Activated CD4-positive, alpha-beta memory T cell treated with anti-CD3 and anti-CD28 coated beads for 36 hours (primary cell): ENCODE measurements at regions not wholly inside any gene's neighbourhood (a gene's known extent, or its start where the extent isn't known, plus 50 kb on each side); places are given as distances from the start of the nearest gene placed in this dataset.

ENCODE experiments used
- CTCF ChIA-PET: fragments of 350-600 bp; sonication (Branson Sonifier 250); formaldehyde crosslinking; loops from one replicate; lab custom pipeline; 2021; ENCODE audit warnings: antibody characterized with exemption, inconsistent platforms; lab: Charles Lee
- POLR2A ChIA-PET: fragments of 350-600 bp; sonication (Branson Sonifier 250); formaldehyde crosslinking; loops from one replicate; lab custom pipeline; 2021; ENCODE audit warnings: antibody characterized with exemption; lab: Charles Lee
- DNase-seq: peaks from one replicate; pipeline ENCODE4 v3.0.0-alpha.2; 2020
- H3K27ac Mint-ChIP-seq: one replicate; pipeline ENCODE4 v1.8.0; 2021; ENCODE audit warnings: mixed read lengths
- H3K27me3 Mint-ChIP-seq: one replicate; pipeline ENCODE4 v1.8.0; 2021; ENCODE audit warnings: mixed read lengths
- H3K36me3 Mint-ChIP-seq: one replicate; pipeline ENCODE4 v1.8.0; 2021; ENCODE audit warnings: mixed read lengths
- H3K4me1 Mint-ChIP-seq: one replicate; pipeline ENCODE4 v1.8.0; 2021; ENCODE audit warnings: low read depth, mixed read lengths
- H3K4me3 Mint-ChIP-seq: one replicate; pipeline ENCODE4 v1.8.0; 2021; ENCODE audit warnings: mild to moderate bottlenecking, mixed read lengths
- H3K9me3 Mint-ChIP-seq: one replicate; pipeline ENCODE4 v1.8.0; 2021; ENCODE audit warnings: mixed read lengths
- intact Hi-C: fragments of 100-400 bp; cut with micrococcal nuclease; formaldehyde crosslinking; loops from one replicate; pipeline ENCODE4 v1.15.1; 2023

- H3K4me3 Mint-ChIP-seq: no peak overlapping the region
- no peaks in the 10 kb centered on the region for H3K9me3 Mint-ChIP-seq
Observed at GRCh38 chr13:83716121-83716520, 166.2 kb downstream of the SLITRK1 start.

GRCh38 chr13:83714236-83714635, 168.0 kb downstream of the SLITRK1 start:
- ChIA-PET CTCF (interaction anchor here (0.7 kb wide), 1 partner anchor 428 kb away, joined by 4 read pairs; no protein-coding TSS in a partner anchor), POLR2A (no interaction called here)
- no peaks in the 10 kb centered on the region for H3K36me3 Mint-ChIP-seq
- H3K27me3 Mint-ChIP-seq: no peaks in the 10 kb centered on the region
- intact Hi-C loops: no loop called here
- no peak overlapping the region for H3K27ac Mint-ChIP-seq
- H3K9me3 Mint-ChIP-seq: no peaks in the 10 kb centered on the region
- no peak for DNase-seq
- no peak overlapping the region for H3K4me3 Mint-ChIP-seq
- H3K4me1 Mint-ChIP-seq: no peaks in the 10 kb centered on the region

More at GRCh38 chr13:83716121-83716520, 166.2 kb downstream of the SLITRK1 start:
- intact Hi-C loops: no loop called here
- Mint-ChIP-seq H3K4me1 (no peaks in the 10 kb centered on the region), H3K27me3 (no peaks in the 10 kb centered on the region), H3K27ac (no peak overlapping the region), H3K36me3 (no peaks in the 10 kb centered on the region)
- DNase-seq: no peak
- CTCF ChIA-PET: no interaction called here
- POLR2A ChIA-PET: no interaction called here

GRCh38 chr13:83710133-83710515, 172.2 kb downstream of the SLITRK1 start:
- Mint-ChIP-seq H3K4me3 (no peak overlapping the region), H3K36me3 (no peaks in the 10 kb centered on the region), H3K4me1 (no peaks in the 10 kb centered on the region), H3K27me3 (no peaks in the 10 kb centered on the region), H3K27ac (no peak overlapping the region), H3K9me3 (peaks cover 5% of the 10 kb centered on the region)
- DNase-seq: no peak
- POLR2A ChIA-PET: no interaction called here
- CTCF ChIA-PET: no interaction called here
- intact Hi-C loops: no loop called here

GRCh38 chr13:83709426-83710132, 172.7 kb downstream of the SLITRK1 start:
- ChIA-PET POLR2A (no interaction called here), CTCF (no interaction called here)
- Mint-ChIP-seq H3K27ac (no peak overlapping the region), H3K4me3 (no peak overlapping the region), H3K4me1 (no peaks in the 10 kb centered on the region), H3K9me3 (peaks cover 5% of the 10 kb centered on the region), H3K27me3 (no peaks in the 10 kb centered on the region), H3K36me3 (no peaks in the 10 kb centered on the region)
- intact Hi-C loops: no loop called here
- no peak for DNase-seq

- ChIA-PET POLR2A (no interaction called here), CTCF (no interaction called here)
- intact Hi-C loops: no loop called here
- no peak for DNase-seq
- Mint-ChIP-seq H3K4me1 (no peaks in the 10 kb centered on the region), H3K27me3 (no peaks in the 10 kb centered on the region), H3K4me3 (no peak overlapping the region), H3K27ac (no peak overlapping the region), H3K9me3 (peaks cover 4% of the 10 kb centered on the region), H3K36me3 (no peaks in the 10 kb centered on the region)
Observed at GRCh38 chr13:83702021-83702420, 180.3 kb downstream of the SLITRK1 start.

GRCh38 chr13:83692800-83693199, 189.5 kb downstream of the SLITRK1 start:
- no peak overlapping the region for H3K4me3 Mint-ChIP-seq
- no peak overlapping the region for H3K27ac Mint-ChIP-seq
- H3K36me3 Mint-ChIP-seq: no peaks in the 10 kb centered on the region
- no peaks in the 10 kb centered on the region for H3K4me1 Mint-ChIP-seq
- intact Hi-C loops: no loop called here
- POLR2A ChIA-PET: no interaction called here
- DNase-seq: no peak
- no peaks in the 10 kb centered on the region for H3K9me3 Mint-ChIP-seq
- no peaks in the 10 kb centered on the region for H3K27me3 Mint-ChIP-seq
- CTCF ChIA-PET: no interaction called here

GRCh38 chr13:83691966-83692365, 190.3 kb downstream of the SLITRK1 start:
- Mint-ChIP-seq H3K36me3 (no peaks in the 10 kb centered on the region), H3K4me3 (no peak overlapping the region), H3K27me3 (no peaks in the 10 kb centered on the region), H3K27ac (no peak overlapping the region), H3K4me1 (no peaks in the 10 kb centered on the region), H3K9me3 (peaks cover 2% of the 10 kb centered on the region)
- POLR2A ChIA-PET: no interaction called here
- DNase-seq: no peak
- intact Hi-C loops: no loop called here
- CTCF ChIA-PET: no interaction called here

- POLR2A ChIA-PET: no interaction called here
- Mint-ChIP-seq H3K36me3 (no peaks in the 10 kb centered on the region), H3K27me3 (no peaks in the 10 kb centered on the region), H3K4me1 (no peaks in the 10 kb centered on the region), H3K9me3 (peaks cover 4% of the 10 kb centered on the region), H3K27ac (no peak overlapping the region), H3K4me3 (no peak overlapping the region)
- CTCF ChIA-PET: no interaction called here
- no peak for DNase-seq
- intact Hi-C loops: no loop called here
Observed at GRCh38 chr13:83681547-83681946, 200.7 kb downstream of the SLITRK1 start.

GRCh38 chr13:83677985-83678384, 204.3 kb downstream of the SLITRK1 start:
- H3K27ac Mint-ChIP-seq: no peak overlapping the region
- ChIA-PET CTCF (no interaction called here), POLR2A (no interaction called here)
- no peaks in the 10 kb centered on the region for H3K4me1 Mint-ChIP-seq
- no peak overlapping the region for H3K4me3 Mint-ChIP-seq
- no peaks in the 10 kb centered on the region for H3K36me3 Mint-ChIP-seq
- intact Hi-C loops: no loop called here
- DNase-seq: no peak
- H3K27me3 Mint-ChIP-seq: no peaks in the 10 kb centered on the region
- no peaks in the 10 kb centered on the region for H3K9me3 Mint-ChIP-seq

- no peak overlapping the region for H3K4me3 Mint-ChIP-seq
- H3K4me1 Mint-ChIP-seq: no peaks in the 10 kb centered on the region
- no peak overlapping the region for H3K27ac Mint-ChIP-seq
- H3K9me3 Mint-ChIP-seq: peaks cover 3% of the 10 kb centered on the region
- no peak for DNase-seq
- ChIA-PET CTCF (interaction anchor here (0.6 kb wide), 1 partner anchor 653 kb away, joined by 3 read pairs; no protein-coding TSS in a partner anchor), POLR2A (no interaction called here)
- no peaks in the 10 kb centered on the region for H3K36me3 Mint-ChIP-seq
- intact Hi-C loops: no loop called here
- H3K27me3 Mint-ChIP-seq: no peaks in the 10 kb centered on the region
Observed at GRCh38 chr13:83672612-83673011, 209.7 kb downstream of the SLITRK1 start.

GRCh38 chr13:83667606-83668005, 214.7 kb downstream of the SLITRK1 start:
- intact Hi-C loops: no loop called here
- DNase-seq: no peak
- ChIA-PET POLR2A (no interaction called here), CTCF (no interaction called here)
- peaks cover 3% of the 10 kb centered on the region for H3K9me3 Mint-ChIP-seq
- H3K36me3 Mint-ChIP-seq: no peaks in the 10 kb centered on the region
- no peaks in the 10 kb centered on the region for H3K27me3 Mint-ChIP-seq
- H3K27ac Mint-ChIP-seq: no peak overlapping the region
- H3K4me3 Mint-ChIP-seq: no peak overlapping the region
- no peaks in the 10 kb centered on the region for H3K4me1 Mint-ChIP-seq

GRCh38 chr13:83666141-83666540, 216.1 kb downstream of the SLITRK1 start:
- ChIA-PET CTCF (no interaction called here), POLR2A (no interaction called here)
- no peaks in the 10 kb centered on the region for H3K27me3 Mint-ChIP-seq
- intact Hi-C loops: no loop called here
- H3K4me3 Mint-ChIP-seq: no peak overlapping the region
- peaks cover 3% of the 10 kb centered on the region for H3K9me3 Mint-ChIP-seq
- no peaks in the 10 kb centered on the region for H3K4me1 Mint-ChIP-seq
- DNase-seq: no peak
- no peaks in the 10 kb centered on the region for H3K36me3 Mint-ChIP-seq
- no peak overlapping the region for H3K27ac Mint-ChIP-seq

GRCh38 chr13:83657281-83657680, 225.0 kb downstream of the SLITRK1 start:
- intact Hi-C loops: no loop called here
- ChIA-PET POLR2A (no interaction called here), CTCF (no interaction called here)
- peaks cover 3% of the 10 kb centered on the region for H3K9me3 Mint-ChIP-seq
- no peak for DNase-seq
- no peaks in the 10 kb centered on the region for H3K27me3 Mint-ChIP-seq
- no peaks in the 10 kb centered on the region for H3K4me1 Mint-ChIP-seq
- H3K36me3 Mint-ChIP-seq: no peaks in the 10 kb centered on the region
- no peak overlapping the region for H3K4me3 Mint-ChIP-seq
- H3K27ac Mint-ChIP-seq: no peak overlapping the region
